OCI-LY1 (cell line): ENCODE measurements at regions not wholly inside any gene's neighbourhood (a gene's known extent, or its start where the extent isn't known, plus 50 kb on each side); places are given as distances from the start of the nearest gene placed in this dataset.

Source experiments
- H2AFZ ChIP-seq: fragments of 200-600 bp; sonication (generic), shearing (Covaris generic); 2 replicates; pipeline ENCODE4 v1.6.0; 2014; ENCODE audit warnings: antibody characterized with exemption, mild to moderate bottlenecking, low read length
- H3F3A ChIP-seq: fragments of 200-600 bp; sonication (generic), shearing (Covaris generic); 2 replicates; pipeline ENCODE4 v1.6.0; 2014; ENCODE audit warnings: mild to moderate bottlenecking, antibody characterized with exemption, low read length, moderate library complexity; ENCODE audit not compliant: insufficient read depth
- H3K27ac ChIP-seq: fragments of 200-600 bp; sonication (generic); 2 replicates; pipeline ENCODE4 v1.5.1; 2014; ENCODE audit warnings: low read length, mixed run types, mild to moderate bottlenecking, low read depth; ENCODE audit not compliant: poor library complexity, severe bottlenecking
- H3K27me3 ChIP-seq: fragments of 200-600 bp; sonication (generic); 2 replicates; pipeline ENCODE4 v1.6.0; 2014; ENCODE audit warnings: antibody characterized with exemption, mild to moderate bottlenecking, low read length, moderate library complexity; ENCODE audit not compliant: insufficient read depth
- H3K36me3 ChIP-seq: fragments of 200-600 bp; sonication (generic); 2 replicates; pipeline ENCODE4 v1.6.1; 2014; ENCODE audit warnings: mild to moderate bottlenecking, antibody characterized with exemption, low read length, moderate library complexity, mixed read lengths; ENCODE audit not compliant: insufficient read depth
- H3K4me1 ChIP-seq: fragments of 200-600 bp; sonication (generic); 2 replicates; pipeline ENCODE4 v1.5.1; 2014; ENCODE audit warnings: mild to moderate bottlenecking, low read length, moderate library complexity; ENCODE audit not compliant: insufficient read depth, severe bottlenecking
- H3K4me2 ChIP-seq: fragments of 200-600 bp; sonication (generic), shearing (Covaris generic); 2 replicates; pipeline ENCODE4 v1.6.1; 2014; ENCODE audit warnings: low read length
- H3K4me3 ChIP-seq: fragments of 200-600 bp; sonication (generic); 2 replicates; pipeline ENCODE4 v1.5.1; 2014; ENCODE audit warnings: low read length, low read depth, mild to moderate bottlenecking, mixed read lengths; ENCODE audit not compliant: poor library complexity, severe bottlenecking
- H3K79me2 ChIP-seq: fragments of 200-600 bp; shearing (Covaris generic); 2 replicates; pipeline ENCODE4 v1.6.1; 2016; ENCODE audit warnings: mixed run types, low read length, mixed read lengths; ENCODE audit not compliant: insufficient read depth
- H3K9ac ChIP-seq: fragments of 200-600 bp; sonication (generic), shearing (Covaris generic); 2 replicates; pipeline ENCODE4 v1.6.1; 2014; ENCODE audit warnings: mild to moderate bottlenecking, low read length, mixed read lengths
- H3K9me2 ChIP-seq: fragments of 200-600 bp; sonication (generic), shearing (Covaris generic); 2 replicates; pipeline ENCODE4 v1.6.1; 2014; ENCODE audit warnings: low read depth, mild to moderate bottlenecking, low read length, mixed read lengths
- H3K9me3 ChIP-seq: fragments of 200-600 bp; shearing (Covaris generic); 2 replicates; pipeline ENCODE4 v1.6.1; 2014; ENCODE audit warnings: low read length, mixed read lengths
- H4K20me1 ChIP-seq: fragments of 200-600 bp; sonication (generic), shearing (Covaris generic); 2 replicates; pipeline ENCODE4 v1.6.0; 2016; ENCODE audit warnings: mild to moderate bottlenecking, low read length; ENCODE audit not compliant: insufficient read depth
- CTCF ChIP-seq: fragments of 200-600 bp; sonication (generic), shearing (Covaris generic); IDR thresholded peaks from 2 replicates; pipeline ENCODE4 v1.5.1; 2017; ENCODE audit warnings: mild to moderate bottlenecking, antibody characterized with exemption, low read length, moderate library complexity, mixed read lengths
- EZH2 ChIP-seq: fragments of 200-600 bp; sonication (generic), shearing (Covaris generic); IDR thresholded peaks from 2 replicates; pipeline ENCODE4 v1.8.0; 2017; ENCODE audit warnings: borderline replicate concordance, mixed run types, mild to moderate bottlenecking, antibody characterized with exemption, low read length, moderate library complexity, mixed read lengths

DNA sequence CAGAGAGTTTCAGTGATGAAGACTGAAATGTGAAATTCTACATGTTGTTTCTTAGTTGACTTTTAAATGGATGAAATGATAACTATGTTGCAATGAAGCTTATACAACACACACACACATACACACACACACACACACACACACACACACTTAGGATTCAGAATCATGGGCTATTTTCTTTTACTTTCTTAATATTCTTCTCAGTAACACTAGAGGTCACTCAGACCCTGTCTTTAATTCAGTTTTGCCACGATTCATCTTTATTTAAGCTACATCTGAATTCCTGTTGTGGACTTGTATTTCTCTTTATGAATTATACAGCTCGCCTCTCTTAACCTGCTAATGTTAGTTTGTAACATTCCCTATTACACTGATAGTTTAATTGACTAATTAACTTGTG lies 109.6 kb upstream of the GOT2 start:
- Histone ChIP-seq H4K20me1 (no peaks in the 10 kb centered on the region), H3K27ac (no peak overlapping the region)

DNA sequence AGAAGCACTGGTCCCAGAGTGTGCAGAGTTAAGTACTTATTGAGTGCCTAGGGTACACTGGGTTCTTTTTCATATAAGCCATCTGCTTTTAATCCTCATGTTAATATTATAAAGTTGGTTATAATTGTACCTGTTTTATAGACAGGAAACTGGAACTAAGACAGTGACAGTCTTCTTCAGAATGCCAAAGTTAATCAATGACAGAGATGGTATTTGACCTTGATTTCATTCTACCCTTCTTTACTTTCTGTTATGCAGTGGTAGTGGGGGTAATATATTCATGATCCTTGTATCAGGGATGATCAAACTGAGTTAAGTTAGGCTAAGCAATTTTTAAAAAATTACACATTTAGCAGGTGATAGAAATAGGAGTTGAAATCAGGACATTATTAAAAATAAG lies 108.6 kb upstream of the GOT2 start:
- Histone ChIP-seq H3K4me3 (no peak overlapping the region), H3K9me2 (no peaks in the 10 kb centered on the region), H4K20me1 (no peaks in the 10 kb centered on the region), H3K36me3 (no peaks in the 10 kb centered on the region), H2AFZ (no peak overlapping the region), H3K9ac (no peak overlapping the region), H3K9me3 (no peaks in the 10 kb centered on the region), H3K27me3 (no peaks in the 10 kb centered on the region), H3K79me2 (no peaks in the 10 kb centered on the region), H3K27ac (no peak overlapping the region), H3K4me2 (no peak overlapping the region), H3K4me1 (no peaks in the 10 kb centered on the region), H3F3A (no peaks in the 10 kb centered on the region)
- TF ChIP-seq CTCF = no peak
- TF ChIP-seq EZH2 = no peak

More for the DNA sequence above, 109.6 kb upstream of the GOT2 start:
- Histone ChIP-seq H2AFZ (no peak overlapping the region), H3K9me3 (no peaks in the 10 kb centered on the region), H3K4me1 (no peaks in the 10 kb centered on the region), H3K79me2 (no peaks in the 10 kb centered on the region), H3F3A (no peaks in the 10 kb centered on the region), H3K27me3 (no peaks in the 10 kb centered on the region), H3K9me2 (no peaks in the 10 kb centered on the region), H3K9ac (no peak overlapping the region), H3K4me2 (no peak overlapping the region), H3K4me3 (no peak overlapping the region), H3K36me3 (no peaks in the 10 kb centered on the region)
- peak; percentile 46; the same call in 1 of the 2 replicates for TF ChIP-seq CTCF
- no peak for TF ChIP-seq EZH2

DNA sequence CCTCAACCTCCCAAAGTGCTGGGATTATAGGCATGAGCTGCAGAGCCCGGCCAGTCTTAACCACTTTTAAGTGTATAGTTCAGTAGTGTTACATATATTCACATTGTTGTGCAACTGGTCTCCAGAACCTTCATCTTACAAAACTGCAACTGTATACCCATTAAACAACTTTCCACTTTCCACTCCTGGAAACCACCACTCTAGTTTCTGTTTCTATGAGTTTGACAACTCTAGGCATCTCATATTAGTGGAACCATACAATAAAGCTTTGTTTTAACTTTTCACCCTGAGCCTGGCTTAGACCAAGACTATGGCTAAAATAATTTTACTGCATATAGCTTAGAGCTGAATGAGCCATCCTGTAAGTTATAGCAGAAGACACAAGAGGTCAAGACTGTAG lies 108.0 kb upstream of the GOT2 start:
- Histone ChIP-seq H3K27me3 (no peaks in the 10 kb centered on the region), H3K4me3 (no peak overlapping the region), H3K9me3 (no peaks in the 10 kb centered on the region), H3K36me3 (no peaks in the 10 kb centered on the region), H2AFZ (no peak overlapping the region), H3K9me2 (no peaks in the 10 kb centered on the region), H4K20me1 (no peaks in the 10 kb centered on the region), H3K27ac (no peak overlapping the region), H3K4me1 (no peaks in the 10 kb centered on the region), H3K9ac (no peak overlapping the region), H3K79me2 (no peaks in the 10 kb centered on the region), H3K4me2 (no peak overlapping the region), H3F3A (no peaks in the 10 kb centered on the region)
- no peak for TF ChIP-seq CTCF
- no peak for TF ChIP-seq EZH2
